OCI-LY1 (cell line): ENCODE measurements at regions not wholly inside any gene's neighbourhood (a gene's known extent, or its start where the extent isn't known, plus 50 kb on each side); places are given as distances from the start of the nearest gene placed in this dataset.

Experiments used
- CTCF ChIP-seq: fragments of 200-600 bp; sonication (generic), shearing (Covaris generic); IDR thresholded peaks from 2 replicates; pipeline ENCODE4 v1.5.1; 2017; ENCODE audit warnings: mild to moderate bottlenecking, antibody characterized with exemption, low read length, moderate library complexity, mixed read lengths
- EZH2 ChIP-seq: fragments of 200-600 bp; sonication (generic), shearing (Covaris generic); IDR thresholded peaks from 2 replicates; pipeline ENCODE4 v1.8.0; 2017; ENCODE audit warnings: borderline replicate concordance, mixed run types, mild to moderate bottlenecking, antibody characterized with exemption, low read length, moderate library complexity, mixed read lengths

GRCh38 chr9:106797299-106797698, 65.7 kb upstream of the ZNF462 start:
- TF ChIP-seq EZH2, result no peak
- no peak for TF ChIP-seq CTCF
